BJ (cell line): ENCODE measurements at regions not wholly inside any gene's neighbourhood (a gene's known extent, or its start where the extent isn't known, plus 50 kb on each side); places are given as distances from the start of the nearest gene placed in this dataset.

ENCODE experiments used
- CTCF ChIA-PET: fragments of 350-600 bp; formaldehyde crosslinking; extraction: SDS; loops from one replicate; lab custom pipeline; 2021; ENCODE audit warnings: antibody characterized with exemption, inconsistent platforms; lab: Yijun Ruan, JAX
- POLR2A ChIA-PET: fragments of 300-600 bp; sonication (Branson Sonifier 250); formaldehyde crosslinking; extraction: SDS; loops from one replicate; lab custom pipeline; 2021; ENCODE audit warnings: antibody characterized with exemption; lab: Charles Lee
- DNase-seq: peaks from one replicate; pipeline ENCODE4 v3.0.0-alpha.2; 2011; ENCODE audit warnings: low read depth
- H3K27me3 ChIP-seq: 2 replicates; pipeline ENCODE4 v1.6.0; 2011; ENCODE audit warnings: low read length; ENCODE audit not compliant: control insufficient read depth, insufficient read depth
- H3K36me3 ChIP-seq: 2 replicates; pipeline ENCODE4 v1.5.1; 2011; ENCODE audit warnings: low read length; ENCODE audit not compliant: control insufficient read depth, insufficient read depth
- H3K4me3 ChIP-seq: 2 replicates; pipeline ENCODE4 v1.5.1; 2011; ENCODE audit warnings: low read depth, mild to moderate bottlenecking, control low read depth, low read length
- CTCF ChIP-seq: IDR thresholded peaks from 2 replicates; pipeline ENCODE4 v1.5.1; 2011; ENCODE audit warnings: low read depth, mild to moderate bottlenecking, control low read depth, inconsistent platforms, low read length, moderate library complexity; ENCODE audit not compliant: insufficient read depth

GRCh38 chr5:27814983-27815382 lies 776.6 kb upstream of the CDH9 start:
- POLR2A ChIA-PET: no interaction called here
- Histone ChIP-seq H3K4me3 (no peak overlapping the region), H3K27me3 (no peaks in the 10 kb centered on the region), H3K36me3 (no peaks in the 10 kb centered on the region)
- CTCF ChIA-PET: no interaction called here
- no peak for TF ChIP-seq CTCF
- no peak for DNase-seq

DNA sequence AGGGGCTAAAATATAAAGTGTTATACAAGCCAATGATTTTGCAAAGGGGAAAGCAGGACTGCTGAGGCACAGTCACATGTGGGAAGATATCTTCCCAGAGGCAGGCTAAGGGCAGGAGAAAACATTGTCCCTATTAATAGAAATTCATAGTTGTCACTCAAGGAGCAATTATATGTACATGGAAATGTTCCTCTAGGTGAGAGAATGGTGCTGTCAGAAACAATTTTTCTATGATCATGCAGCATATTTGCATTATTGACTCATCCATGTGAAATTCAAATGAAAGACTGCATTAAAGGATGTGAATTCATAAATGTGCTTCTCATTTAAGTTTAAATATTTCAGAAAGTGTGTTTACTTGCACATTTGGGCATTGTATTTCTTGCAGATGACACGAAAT lies 775.9 kb upstream of the CDH9 start:
- no peaks in the 10 kb centered on the region for H3K36me3 ChIP-seq
- CTCF ChIA-PET: no interaction called here
- no peak for TF ChIP-seq CTCF
- no peak overlapping the region for H3K4me3 ChIP-seq
- H3K27me3 ChIP-seq: no peaks in the 10 kb centered on the region
- no peak for DNase-seq
- POLR2A ChIA-PET: no interaction called here

GRCh38 chr5:27810458-27810857 lies 772.1 kb upstream of the CDH9 start:
- H3K36me3 ChIP-seq: no peaks in the 10 kb centered on the region
- H3K4me3 ChIP-seq: no peak overlapping the region
- DNase-seq: no peak
- TF ChIP-seq CTCF: no peak
- ChIA-PET CTCF (no interaction called here), POLR2A (no interaction called here)
- H3K27me3 ChIP-seq: no peaks in the 10 kb centered on the region

- DNase-seq: no peak
- ChIA-PET CTCF (no interaction called here), POLR2A (no interaction called here)
- no peak for TF ChIP-seq CTCF
- Histone ChIP-seq H3K4me3 (no peak overlapping the region), H3K36me3 (no peaks in the 10 kb centered on the region), H3K27me3 (no peaks in the 10 kb centered on the region)
Measured at GRCh38 chr5:27797220-27797619, 758.8 kb upstream of the CDH9 start.

DNA sequence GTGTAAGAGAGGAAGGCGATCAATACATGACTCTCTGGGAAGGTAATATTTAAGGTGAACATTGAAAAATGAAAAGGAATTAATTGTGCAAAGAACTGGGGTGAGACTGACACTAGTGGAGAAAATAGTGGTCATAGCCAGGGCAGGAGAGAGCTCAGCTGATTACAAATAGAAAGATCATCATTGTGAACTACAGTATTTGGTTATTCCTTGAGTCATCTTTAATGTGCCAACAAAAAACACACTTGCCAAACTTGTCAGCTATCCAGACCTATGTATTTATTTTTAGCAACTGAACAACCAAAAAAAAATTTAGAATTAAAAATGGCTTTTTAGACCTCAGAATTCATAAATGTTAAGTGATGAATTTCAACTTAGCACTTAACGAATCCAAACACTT lies 749.8 kb upstream of the CDH9 start:
- ChIA-PET CTCF (no interaction called here), POLR2A (no interaction called here)
- H3K4me3 ChIP-seq: no peak overlapping the region
- TF ChIP-seq CTCF: no peak
- no peaks in the 10 kb centered on the region for H3K27me3 ChIP-seq
- H3K36me3 ChIP-seq: no peaks in the 10 kb centered on the region
- DNase-seq: no peak
